GM12892 (cell line): ENCODE measurements at regions not wholly inside any gene's neighbourhood (a gene's known extent, or its start where the extent isn't known, plus 50 kb on each side); places are given as distances from the start of the nearest gene placed in this dataset.

Source experiments
- POLR2A ChIP-seq: IDR thresholded peaks from 2 replicates; pipeline ENCODE4 v1.6.1; 2011; ENCODE audit warnings: low read depth, low read length, control low read depth
- POLR2AphosphoS5 ChIP-seq: IDR thresholded peaks from 2 replicates; pipeline ENCODE4 v1.6.1; 2011; ENCODE audit warnings: low read depth, low read length, control low read depth
- TAF1 ChIP-seq: IDR thresholded peaks from 2 replicates; pipeline ENCODE4 v1.6.1; 2011; ENCODE audit warnings: low read depth, mild to moderate bottlenecking, control low read depth, low read length, borderline replicate concordance

- no peak for TF ChIP-seq POLR2A
- TF ChIP-seq POLR2AphosphoS5 = no peak
- no peak for TF ChIP-seq TAF1
These were observed 148.3 kb downstream of the GLUD2 start for GRCh38 chrX:121195719-121196118.
